Heart left ventricle (tissue), 16 donors: ENCODE measurements at regions not wholly inside any gene's neighbourhood (a gene's known extent, or its start where the extent isn't known, plus 50 kb on each side); places are given as distances from the start of the nearest gene placed in this dataset.
A peak's percentile ranks its signal among the peaks of the same experiment; 100 is the strongest.

Source experiments
- ATAC-seq, 4 donors: fragments of 200-7000 bp; cut with Tn5 transposase; one replicate each; pipeline ENCODE4 v1.9.1; 2020 to 2022; ENCODE audit warnings: moderate library complexity in 4 of 4, mild to moderate bottlenecking in 3 of 4, moderate number of reproducible peaks in 1 of 4
- DNase-seq, 5 donors: peaks; one replicate each; pipeline ENCODE4 v3.0.0-alpha.2; 2020
- H3K27ac ChIP-seq, 12 donors: fragments of 200-600 bp; sonication (generic) in 4 of 12; one replicate each; pipeline versions ENCODE4 v1.5.0 to v1.8.0; 2016 to 2022; ENCODE audit warnings: mild to moderate bottlenecking in 2 of 12
- H3K27me3 ChIP-seq, 9 donors: fragments of 200-600 bp; sonication (generic) in 2 of 9; one replicate each; pipeline versions ENCODE4 v1.5.1 to v1.8.0; 2016 to 2022; ENCODE audit warnings: mild to moderate bottlenecking in 3 of 9
- H3K36me3 ChIP-seq, 9 donors: fragments of 200-600 bp; sonication (generic) in 2 of 9; one replicate each; pipeline versions ENCODE4 v1.5.0 to v1.8.0; 2018 to 2022; ENCODE audit warnings: mild to moderate bottlenecking in 2 of 9
- H3K4me1 ChIP-seq, 12 donors: fragments of 200-600 bp; sonication (generic) in 4 of 12; one replicate each; pipeline versions ENCODE4 v1.5.0 to v1.8.0; 2016 to 2022; ENCODE audit warnings: mild to moderate bottlenecking in 3 of 12
- H3K4me3 ChIP-seq, 12 donors: fragments of 200-600 bp; sonication (generic) in 4 of 12; one replicate each; pipeline versions ENCODE4 v1.5.0 to v1.8.0; 2017 to 2022; ENCODE audit warnings: mild to moderate bottlenecking in 9 of 12, moderate library complexity in 4 of 12
- H3K9me3 ChIP-seq, 12 donors: fragments of 200-600 bp; sonication (generic) in 4 of 12; one replicate each; pipeline versions ENCODE4 v1.5.0 to v1.8.0; 2016 to 2022; ENCODE audit warnings: mild to moderate bottlenecking in 1 of 12
- CTCF ChIP-seq, 12 donors: fragments of 200-600 bp; sonication (generic) in 4 of 12; IDR thresholded peaks; one replicate each; pipeline versions ENCODE4 v1.5.0 to v1.8.0; 2018 to 2022; ENCODE audit warnings: antibody characterized with exemption in 12 of 12, mild to moderate bottlenecking in 5 of 12
- POLR2A ChIP-seq, 2 donors: fragments of 450-650 bp; IDR thresholded peaks; one replicate each; pipeline ENCODE4 v1.6.1; 2017; ENCODE audit warnings: antibody characterized with exemption in 2 of 2, mild to moderate bottlenecking in 2 of 2, moderate library complexity in 2 of 2
- WGBS, 4 donors: extraction: QIAGEN DNeasy Blood & Tissue Kit in 2 of 4; methylation state at CpG; one replicate each; pipeline versions ENCODE4 v1.1.5 to v1.1.7; 2013 to 2018; 5-methylcytosine and 5-hydroxymethylcytosine counted together
- intact Hi-C, 10 donors: fragments of 100-400 bp; cut with DNase I; formaldehyde crosslinking; loops; one replicate each; pipeline versions ENCODE4 v1.11.1 to v1.14.2; 2022
- donor health status: ischemic (EF 13 %, LVEDD 7.1; RV severe dilation, severe dysfunction).
- donor health status: healthy with polysubstance abuse.
- donor health status: DM: no; HTN: yes; CAD: no.
- donor health status: DM: no; HTN: no; CAD: no.
- donor health status: ischemic (EF 25% LVEDD 6.9; RV normal size, moderate dysfunction).
- donor health status: ischemic (EF 25% LVEDD 5.7; RV mildly dilated, moderate dysfunction).
- donor health status: healthy.
- donor health status: DM: yes; HTN: yes; CAD: no.
- donor health status: ischemic (EF 35%, LVEDD 5.7; RV mildly dilated, moderate dysfunction).
- donor health status: nonischemic (EF 11% LVEDD 7.7; RV severe dilation, severe dysfunction).
- donor health status: DM: yes; HTN: yes; CAD: no.
- donor health status: PGD.
- donor health status: ischemic (EF 29% LVEDD 5.4; RV normal size, mild dysfunction).
- donor health status: nonischemic (EF 23%, LVEDD 6.1; RV moderate dilation, normal function).

DNA sequence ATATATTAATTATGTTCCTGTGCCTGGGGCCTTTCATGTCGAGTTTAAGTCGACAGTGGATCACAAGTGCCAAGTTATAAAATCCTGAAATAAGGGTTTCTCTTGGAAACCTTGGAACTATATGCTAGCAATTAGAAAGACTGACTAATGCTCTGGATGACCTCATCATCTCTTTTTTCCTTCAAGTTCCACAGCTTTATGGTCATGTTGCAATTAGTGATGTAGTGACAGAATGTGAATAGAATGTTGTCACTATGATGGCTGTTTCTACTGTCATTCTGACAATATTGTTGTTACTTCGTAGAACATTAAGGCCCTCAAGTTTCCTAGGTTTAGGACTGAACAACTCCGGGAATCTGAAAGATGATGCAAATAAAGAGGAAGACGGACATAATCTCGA, 368.0 kb upstream of the SEMA6A start:
- Histone ChIP-seq H3K36me3 (no peaks in the 10 kb centered on the region), H3K9me3 (no peaks in the 10 kb centered on the region), H3K4me1 (peaks cover 0 to 16% (median 6%) of the 10 kb centered on the region in 12 donors), H3K4me3 (no peak overlapping the region), H3K27ac (no peak overlapping the region), H3K27me3 (no peaks in the 10 kb centered on the region)
- ATAC-seq (no peak), DNase-seq (no peak)
- WGBS, 4 donors, result 88% methylated on average over 6 of the region's 6 CpGs
- intact Hi-C loops, result loop anchor here in 3 of 10 donors (10.0 kb wide), 3 partner anchors 158 to 808 kb away; partner anchors contain the start of gene SEMA6A (in 1 of the 3)
- TF ChIP-seq CTCF (IDR thresholded peaks at IDR 0.05) (no peak), POLR2A (IDR thresholded peaks at IDR 0.05) (no peak)

DNA sequence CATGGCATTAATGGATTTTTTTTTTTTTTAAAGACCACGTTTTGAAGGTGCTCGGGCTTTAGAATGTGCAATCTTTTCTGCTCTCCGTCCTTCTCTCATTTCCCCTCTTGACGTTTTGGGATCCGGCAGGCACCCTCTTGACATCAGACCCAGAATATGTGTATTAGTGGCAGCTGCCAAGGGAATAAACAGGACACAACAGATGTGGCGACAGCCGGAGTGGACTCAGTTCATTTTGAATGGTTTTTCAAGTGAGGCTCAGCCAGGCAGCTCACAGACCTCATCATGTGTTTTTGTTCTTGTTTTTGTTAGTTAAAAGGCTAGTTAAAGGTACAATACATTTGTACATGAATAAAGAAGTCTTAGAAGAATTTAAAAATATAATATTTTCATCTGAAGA, 365.0 kb upstream of the SEMA6A start:
- intact Hi-C loops, result loop anchor here in 4 of 10 donors (2.0 to 10.0 kb wide), 4 partner anchors 155 to 805 kb away; partner anchors contain the start of gene SEMA6A (in 1 of the 4)
- H3K36me3 ChIP-seq, result no peaks in the 10 kb centered on the region
- H3K27ac ChIP-seq, result no peak overlapping the region
- no peaks in the 10 kb centered on the region for H3K9me3 ChIP-seq
- no peaks in the 10 kb centered on the region for H3K27me3 ChIP-seq
- DNase-seq (peak in 1 of 5 donors; percentile 25), ATAC-seq (no peak)
- WGBS, 4 donors, result 32 to 49% (median 39%) methylated on average over 7 of the region's 7 CpGs
- H3K4me3 ChIP-seq, result no peak overlapping the region
- peaks cover 0 to 18% (median 6%) of the 10 kb centered on the region in 12 donors for H3K4me1 ChIP-seq
- no peak for TF ChIP-seq POLR2A (IDR thresholded peaks at IDR 0.05)
- no peak for TF ChIP-seq CTCF (IDR thresholded peaks at IDR 0.05)

DNA sequence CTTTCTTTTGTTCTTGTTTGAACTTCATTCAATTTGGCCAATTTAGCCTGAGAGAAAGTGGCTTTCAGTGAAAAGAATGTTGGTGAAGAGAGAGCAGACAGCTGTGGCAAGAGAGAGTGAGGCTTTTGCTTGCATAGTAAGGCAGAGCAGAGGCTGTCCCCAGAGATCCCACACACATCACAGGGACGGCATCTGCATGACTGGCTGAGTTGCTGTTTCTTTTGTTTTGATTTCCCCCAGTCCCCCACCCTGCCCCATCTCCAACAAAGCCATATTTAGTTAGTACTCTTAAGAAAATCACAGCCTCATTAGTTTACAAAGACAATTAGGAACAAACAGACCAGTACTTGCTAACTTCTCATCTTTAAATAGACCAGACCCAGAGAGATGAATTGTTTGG, 363.9 kb upstream of the SEMA6A start:
- intact Hi-C loops, result loop anchor here in 1 of 10 donors (2.0 kb wide), 1 partner anchor 366 kb away; no protein-coding TSS in a partner anchor
- H3K4me3 ChIP-seq, result no peak overlapping the region
- no peaks in the 10 kb centered on the region for H3K27me3 ChIP-seq
- WGBS, 4 donors, result 0 to 9% (median 5%) methylated on average over 1 of the region's 1 CpG
- peak in 2 of 5 donors; percentile 23 to 24 for DNase-seq
- TF ChIP-seq CTCF (IDR thresholded peaks at IDR 0.05) (no peak), POLR2A (IDR thresholded peaks at IDR 0.05) (no peak)
- no peaks in the 10 kb centered on the region for H3K36me3 ChIP-seq
- peak in 2 of 4 donors; percentile 32 to 62 for ATAC-seq
- no peaks in the 10 kb centered on the region for H3K9me3 ChIP-seq
- peaks cover 0 to 18% (median 4%) of the 10 kb centered on the region in 12 donors for H3K4me1 ChIP-seq
- no peak overlapping the region for H3K27ac ChIP-seq

- peaks cover 0 to 18% (median 4%) of the 10 kb centered on the region in 12 donors for H3K4me1 ChIP-seq
- no peak overlapping the region for H3K4me3 ChIP-seq
- intact Hi-C loops, result loop anchor here in 1 of 10 donors (2.0 kb wide), 1 partner anchor 75 kb away; no protein-coding TSS in a partner anchor
- 35 to 74% (median 65%) methylated on average over 1 to 2 of the region's 2 CpGs for whole genome bisulfite sequencing, 4 donors
- TF ChIP-seq POLR2A (IDR thresholded peaks at IDR 0.05), result no peak
- no peak for TF ChIP-seq CTCF (IDR thresholded peaks at IDR 0.05)
- no peak overlapping the region for H3K27ac ChIP-seq
- no peaks in the 10 kb centered on the region for H3K27me3 ChIP-seq
- peak in 1 of 5 donors; percentile 25 for DNase-seq
- no peaks in the 10 kb centered on the region for H3K36me3 ChIP-seq
- ATAC-seq, result peak in 3 of 4 donors; percentile 51 to 91 (median 84)
- no peaks in the 10 kb centered on the region for H3K9me3 ChIP-seq
Observed at GRCh38 chr5:116935561-116936162, 361.0 kb upstream of the SEMA6A start.
